A673 (cell line): ENCODE measurements at regions not wholly inside any gene's neighbourhood (a gene's known extent, or its start where the extent isn't known, plus 50 kb on each side); places are given as distances from the start of the nearest gene placed in this dataset.
A peak's percentile ranks its signal among the peaks of the same experiment; 100 is the strongest.

Experiments
- BruUV-seq: library from RNA; stranded (reverse); fragments of 400-500 nt; replicated peaks from 2 replicates; lab custom pipeline; 2021; lab: Mats Ljungman, UMichigan
- CTCF ChIA-PET: fragments of 300-600 bp; sonication (Branson Sonifier 250); formaldehyde crosslinking; loops from one replicate; lab custom pipeline; 2022; ENCODE audit warnings: antibody characterized with exemption; lab: Charles Lee
- POLR2A ChIA-PET: fragments of 300-600 bp; sonication (Branson Sonifier 250); formaldehyde crosslinking; loops from one replicate; lab custom pipeline; 2022; ENCODE audit warnings: antibody characterized with exemption; ENCODE audit not compliant: low non-redundant PET; lab: Charles Lee
- DNase-seq: peaks from one replicate; pipeline ENCODE4 v3.0.0-alpha.2; 2015; ENCODE audit warnings: low spot score
- H3K27ac ChIP-seq: fragments of 200-600 bp; sonication (generic); 2 replicates; pipeline ENCODE4 v1.5.1; 2016; ENCODE audit warnings: mixed run types, low read depth, mild to moderate bottlenecking, mixed read lengths, antibody characterized with exemption, low read length; ENCODE audit not compliant: poor library complexity, severe bottlenecking
- H3K27me3 ChIP-seq: fragments of 200-600 bp; sonication (generic); replicated peaks from 2 replicates; pipeline ENCODE4 v1.6.1; 2017; ENCODE audit warnings: mixed run types, low read depth, mild to moderate bottlenecking, mixed read lengths, antibody characterized with exemption, low read length; ENCODE audit not compliant: insufficient read depth, poor library complexity
- H3K36me3 ChIP-seq: fragments of 200-600 bp; sonication (generic); 2 replicates; pipeline ENCODE4 v1.6.1; 2016; ENCODE audit warnings: mixed run types, mild to moderate bottlenecking, mixed read lengths, antibody characterized with exemption, low read length; ENCODE audit not compliant: insufficient read depth, poor library complexity, severe bottlenecking
- H3K4me1 ChIP-seq: fragments of 200-600 bp; sonication (generic); 2 replicates; pipeline ENCODE4 v1.6.1; 2017; ENCODE audit warnings: mixed run types, mild to moderate bottlenecking, mixed read lengths, antibody characterized with exemption, low read length; ENCODE audit not compliant: insufficient read depth, poor library complexity, severe bottlenecking
- H3K4me3 ChIP-seq: fragments of 200-600 bp; sonication (generic); 2 replicates; pipeline ENCODE4 v1.5.1; 2016; ENCODE audit warnings: low read depth, mixed run types, mild to moderate bottlenecking, mixed read lengths, low read length; ENCODE audit not compliant: poor library complexity, severe bottlenecking
- H3K9me3 ChIP-seq: fragments of 200-600 bp; sonication (generic); 2 replicates; pipeline ENCODE4 v1.6.1; 2016; ENCODE audit warnings: mixed run types, low read depth, mild to moderate bottlenecking, mixed read lengths, antibody characterized with exemption, low read length; ENCODE audit not compliant: poor library complexity, severe bottlenecking
- CTCF ChIP-seq: fragments of 300-800, 200-600 bp; sonication (generic); conservative IDR thresholded peaks from 2 replicates; pipeline ENCODE4 v1.5.1; 2017; ENCODE audit warnings: low read depth, mild to moderate bottlenecking, antibody characterized with exemption, low read length, moderate library complexity, mixed read lengths
- EZH2 ChIP-seq: fragments of 200-600 bp; sonication (generic); IDR thresholded peaks from 2 replicates; pipeline ENCODE4 v1.6.1; 2017; ENCODE audit warnings: borderline replicate concordance, low read depth, mild to moderate bottlenecking, mixed read lengths, antibody characterized with exemption, low read length; ENCODE audit not compliant: poor library complexity, severe bottlenecking
- intact Hi-C: fragments of 100-400 bp; cut with micrococcal nuclease; formaldehyde crosslinking; loops from one replicate; pipeline ENCODE4 v1.10.0; 2022; ENCODE audit not compliant: unreplicated experiment

- H3K27me3 ChIP-seq = no peaks in the 10 kb centered on the region
- H3K4me1 ChIP-seq = no peaks in the 10 kb centered on the region
- peaks cover 3% of the 10 kb centered on the region for H3K9me3 ChIP-seq
- no peak overlapping the region for H3K27ac ChIP-seq
- H3K36me3 ChIP-seq = no peaks in the 10 kb centered on the region
- intact Hi-C loops = no loop called here
- ChIA-PET POLR2A (no interaction called here), CTCF (no interaction called here)
- no peak overlapping the region for H3K4me3 ChIP-seq
- DNase-seq = no peak
- TF ChIP-seq EZH2 = no peak
- TF ChIP-seq CTCF = no peak
- no TSS peak for BruUV-seq
Observed at GRCh38 chr16:13665876-13666275, 254.1 kb upstream of the ERCC4 start.

DNA sequence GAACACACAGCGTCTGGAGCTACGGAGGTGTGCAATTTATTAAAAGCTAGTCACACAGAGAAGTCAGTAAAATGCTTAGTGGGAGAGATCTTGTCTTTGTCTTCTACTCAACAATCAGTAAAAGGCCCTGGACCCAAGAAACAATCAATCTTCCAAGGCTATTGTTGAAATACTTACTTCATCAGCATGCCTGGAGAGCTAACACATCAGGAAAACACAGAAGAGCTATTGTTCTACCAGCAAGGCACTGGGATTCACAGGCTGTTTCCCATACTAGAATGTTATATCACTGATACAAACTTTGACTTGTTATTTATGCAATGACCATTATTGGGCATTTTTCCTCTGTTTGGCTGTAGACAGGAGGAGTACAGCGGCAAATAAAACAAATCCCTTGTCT, 247.8 kb upstream of the ERCC4 start:
- no peak for TF ChIP-seq CTCF
- no peak for TF ChIP-seq EZH2
- Histone ChIP-seq H3K4me3 (no peak overlapping the region), H3K27me3 (no peaks in the 10 kb centered on the region), H3K36me3 (no peaks in the 10 kb centered on the region), H3K27ac (no peak overlapping the region), H3K9me3 (peaks cover 7% of the 10 kb centered on the region), H3K4me1 (no peaks in the 10 kb centered on the region)
- POLR2A ChIA-PET = no interaction called here
- BruUV-seq = no TSS peak
- CTCF ChIA-PET = no interaction called here
- intact Hi-C loops = no loop called here
- DNase-seq = no peak

DNA sequence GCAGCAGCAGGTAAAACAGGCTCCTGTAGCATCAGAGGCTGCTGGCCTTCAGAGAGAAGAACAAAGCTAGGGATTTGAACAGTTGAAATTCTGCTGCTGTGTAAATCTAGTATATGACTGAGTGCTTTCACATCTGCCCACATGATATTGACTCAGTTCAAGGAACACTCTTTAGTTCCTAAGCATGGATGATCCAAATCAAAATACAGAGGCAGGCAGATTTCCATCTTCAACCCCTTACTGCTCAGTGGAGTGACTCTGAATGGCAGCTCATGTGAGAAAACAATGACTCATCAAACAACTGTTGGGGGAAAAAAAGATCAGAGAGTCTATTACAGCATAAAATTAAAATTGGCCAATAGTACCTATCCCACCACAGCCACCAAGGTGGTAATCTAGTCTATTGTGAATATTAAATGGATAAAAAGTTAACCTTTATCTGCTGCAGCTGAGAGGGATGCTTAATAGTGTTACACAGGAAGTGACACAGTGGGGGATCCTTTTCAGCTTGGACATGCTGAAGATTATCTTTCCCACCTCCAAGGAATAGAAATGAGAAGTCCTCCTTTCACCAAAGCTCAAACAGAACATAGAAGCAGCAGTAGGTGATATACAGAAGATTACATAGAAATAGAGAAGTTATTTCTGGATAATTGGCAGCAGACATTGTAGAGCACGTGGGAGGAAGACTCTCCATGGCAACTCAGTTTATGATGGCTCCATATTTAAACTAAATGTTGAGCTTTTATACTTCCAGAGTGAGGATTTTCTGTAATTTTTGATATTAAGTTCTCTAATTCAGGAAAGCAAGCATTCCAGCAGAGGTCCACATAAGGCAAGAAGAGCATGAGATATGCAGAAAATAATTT, 239.7 kb upstream of the ERCC4 start:
- H3K4me1 ChIP-seq = no peaks in the 10 kb centered on the region
- peak; percentile 12 for DNase-seq
- BruUV-seq = no TSS peak
- ChIA-PET CTCF (no interaction called here), POLR2A (no interaction called here)
- no peaks in the 10 kb centered on the region for H3K36me3 ChIP-seq
- no peak overlapping the region for H3K4me3 ChIP-seq
- no peak overlapping the region for H3K27ac ChIP-seq
- TF ChIP-seq EZH2 (no peak), CTCF (no peak)
- intact Hi-C loops = no loop called here
- H3K27me3 ChIP-seq = no peaks in the 10 kb centered on the region
- H3K9me3 ChIP-seq = no peaks in the 10 kb centered on the region
